ENCODE measurements at regions not wholly inside any gene's neighbourhood (a gene's known extent, or its start where the extent isn't known, plus 50 kb on each side); places are given as distances from the start of the nearest gene placed in this dataset.

DNA sequence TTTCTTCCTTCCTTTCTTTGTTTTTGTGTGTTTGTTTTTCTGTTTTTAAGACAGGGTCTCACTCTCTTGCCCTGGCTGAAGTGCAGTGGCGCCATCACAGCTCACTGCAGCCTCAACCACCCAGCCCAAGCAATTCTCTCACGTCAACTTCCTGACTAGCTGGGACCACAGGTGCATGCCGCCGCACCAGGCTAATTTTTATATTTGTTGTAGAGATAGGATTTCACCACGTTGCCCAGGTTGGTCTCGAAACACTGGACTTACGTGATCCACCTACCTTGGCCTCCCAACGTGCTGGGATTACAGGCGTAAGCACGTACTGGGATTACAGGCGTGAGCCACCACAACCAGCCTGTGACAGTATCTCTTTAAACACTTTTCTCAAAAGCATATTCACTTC lies 120.7 kb downstream of the DKK1 start:
- no peak overlapping the region for H3K27ac Mint-ChIP-seq
- DNase-seq: no peak
- no peaks in the 10 kb centered on the region for H3K36me3 Mint-ChIP-seq (ENCODE audit: low read depth)
- no peaks in the 10 kb centered on the region for H3K4me1 ChIP-seq (ENCODE audit: control insufficient read depth, insufficient read depth, low read length)
- H3K9me3 ChIP-seq (ENCODE audit: control insufficient read depth, low read length): no peaks in the 10 kb centered on the region
- H3K4me3 Mint-ChIP-seq: no peak overlapping the region
- no peak overlapping the region for H3K9ac ChIP-seq (ENCODE audit: extremely low read depth, low read length, poor library complexity, severe bottlenecking)
- H3K27me3 ChIP-seq (ENCODE audit: control insufficient read depth, insufficient read depth, low read length, poor library complexity, severe bottlenecking): no peaks in the 10 kb centered on the region
- no peaks in the 10 kb centered on the region for H3K9me3 Mint-ChIP-seq
- TF ChIP-seq, protein P1, sequence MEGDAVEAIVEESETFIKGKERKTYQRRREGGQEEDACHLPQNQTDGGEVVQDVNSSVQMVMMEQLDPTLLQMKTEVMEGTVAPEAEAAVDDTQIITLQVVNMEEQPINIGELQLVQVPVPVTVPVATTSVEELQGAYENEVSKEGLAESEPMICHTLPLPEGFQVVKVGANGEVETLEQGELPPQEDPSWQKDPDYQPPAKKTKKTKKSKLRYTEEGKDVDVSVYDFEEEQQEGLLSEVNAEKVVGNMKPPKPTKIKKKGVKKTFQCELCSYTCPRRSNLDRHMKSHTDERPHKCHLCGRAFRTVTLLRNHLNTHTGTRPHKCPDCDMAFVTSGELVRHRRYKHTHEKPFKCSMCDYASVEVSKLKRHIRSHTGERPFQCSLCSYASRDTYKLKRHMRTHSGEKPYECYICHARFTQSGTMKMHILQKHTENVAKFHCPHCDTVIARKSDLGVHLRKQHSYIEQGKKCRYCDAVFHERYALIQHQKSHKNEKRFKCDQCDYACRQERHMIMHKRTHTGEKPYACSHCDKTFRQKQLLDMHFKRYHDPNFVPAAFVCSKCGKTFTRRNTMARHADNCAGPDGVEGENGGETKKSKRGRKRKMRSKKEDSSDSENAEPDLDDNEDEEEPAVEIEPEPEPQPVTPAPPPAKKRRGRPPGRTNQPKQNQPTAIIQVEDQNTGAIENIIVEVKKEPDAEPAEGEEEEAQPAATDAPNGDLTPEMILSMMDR (conservative IDR thresholded peaks at IDR 0.05): no peak
- H3K27me3 Mint-ChIP-seq (ENCODE audit: insufficient read depth): peaks cover under 1% of the 10 kb centered on the region
- no peak overlapping the region for H3K4me3 ChIP-seq (ENCODE audit: low read length)
- no peak overlapping the region for H3K27ac ChIP-seq (ENCODE audit: low read depth, low read length)
- no peaks in the 10 kb centered on the region for H3K36me3 ChIP-seq (ENCODE audit: control insufficient read depth, insufficient read depth, low read length)
- WGBS, 2 experiments (ENCODE audit: insufficient coverage in 1 of 2, insufficient read length in 1 of 2): 96 to 98% methylated on average over 10 to 11 of the region's 11 CpGs
- no peaks in the 10 kb centered on the region for H3K4me1 Mint-ChIP-seq

DNA sequence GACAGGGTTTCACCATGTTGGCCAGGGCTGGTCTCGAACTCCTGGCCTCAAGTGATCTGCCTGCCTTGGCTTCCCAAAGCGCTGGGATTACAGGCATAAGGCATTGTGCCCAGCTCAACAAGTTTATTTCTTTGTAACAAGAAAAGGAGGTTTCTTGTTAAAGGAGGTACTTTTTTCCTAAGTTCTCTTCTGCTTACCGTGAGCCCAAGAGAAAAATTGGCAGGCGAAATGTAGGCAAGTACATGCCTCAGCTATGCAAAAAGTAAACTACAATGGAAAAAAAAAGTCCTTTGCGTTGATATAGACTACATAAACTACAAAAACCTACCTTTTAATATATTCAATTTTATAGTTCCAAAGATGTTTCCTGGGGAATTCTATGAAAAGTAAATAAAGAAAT lies 122.6 kb downstream of the DKK1 start:
- no peak for DNase-seq
- Histone ChIP-seq H3K36me3 (ENCODE audit: control insufficient read depth, insufficient read depth, low read length) (no peaks in the 10 kb centered on the region), H3K27me3 (ENCODE audit: control insufficient read depth, insufficient read depth, low read length, poor library complexity, severe bottlenecking) (no peaks in the 10 kb centered on the region), H3K27ac (ENCODE audit: low read depth, low read length) (no peak overlapping the region), H3K4me1 (ENCODE audit: control insufficient read depth, insufficient read depth, low read length) (no peaks in the 10 kb centered on the region), H3K4me3 (ENCODE audit: low read length) (no peak overlapping the region), H3K9me3 (ENCODE audit: control insufficient read depth, low read length) (no peaks in the 10 kb centered on the region), H3K9ac (ENCODE audit: extremely low read depth, low read length, poor library complexity, severe bottlenecking) (no peak overlapping the region)
- Mint-ChIP-seq H3K36me3 (ENCODE audit: low read depth) (no peaks in the 10 kb centered on the region), H3K4me3 (no peak overlapping the region), H3K4me1 (no peaks in the 10 kb centered on the region), H3K9me3 (no peaks in the 10 kb centered on the region), H3K27me3 (ENCODE audit: insufficient read depth) (peaks cover 9% of the 10 kb centered on the region), H3K27ac (no peak overlapping the region)
- WGBS, 2 experiments (ENCODE audit: insufficient coverage in 1 of 2, insufficient read length in 1 of 2): 89 to 95% methylated on average over 3 to 4 of the region's 5 CpGs
- TF ChIP-seq, protein P1 (conservative IDR thresholded peaks at IDR 0.05): no peak

DNA sequence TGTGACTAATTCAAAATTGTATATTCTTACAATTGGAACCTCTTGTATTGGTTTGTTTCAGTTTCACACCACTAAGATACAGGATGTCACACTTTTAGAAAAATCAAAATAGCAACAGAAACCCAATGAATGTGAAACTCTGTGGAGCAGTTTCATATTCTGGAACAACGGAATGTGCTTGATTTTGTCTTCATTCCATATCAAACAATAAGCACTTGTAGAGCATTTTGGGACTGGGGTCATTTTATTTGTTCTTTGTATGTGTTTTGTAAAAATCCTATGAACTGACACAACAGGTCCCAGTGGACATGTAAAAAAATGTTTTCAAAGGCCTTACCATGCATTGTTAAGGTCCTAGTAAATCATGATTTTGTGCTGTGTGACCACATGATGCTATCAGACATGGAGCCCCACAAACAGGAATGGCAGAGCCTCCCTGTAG lies 123.1 kb downstream of the DKK1 start:
- no peak for DNase-seq
- H3K36me3 ChIP-seq (ENCODE audit: control insufficient read depth, insufficient read depth, low read length): no peaks in the 10 kb centered on the region
- H3K27me3 ChIP-seq (ENCODE audit: control insufficient read depth, insufficient read depth, low read length, poor library complexity, severe bottlenecking): no peaks in the 10 kb centered on the region
- no peaks in the 10 kb centered on the region for H3K9me3 ChIP-seq (ENCODE audit: control insufficient read depth, low read length)
- no peaks in the 10 kb centered on the region for H3K36me3 Mint-ChIP-seq (ENCODE audit: low read depth)
- H3K4me1 ChIP-seq (ENCODE audit: control insufficient read depth, insufficient read depth, low read length): no peaks in the 10 kb centered on the region
- H3K4me1 Mint-ChIP-seq: no peaks in the 10 kb centered on the region
- H3K27ac Mint-ChIP-seq: no peak overlapping the region
- no peak overlapping the region for H3K4me3 Mint-ChIP-seq
- no peak overlapping the region for H3K27ac ChIP-seq (ENCODE audit: low read depth, low read length)
- H3K4me3 ChIP-seq (ENCODE audit: low read length): no peak overlapping the region
- TF ChIP-seq, protein P1 (conservative IDR thresholded peaks at IDR 0.05): no peak
- no peaks in the 10 kb centered on the region for H3K9me3 Mint-ChIP-seq
- peaks cover 9% of the 10 kb centered on the region for H3K27me3 Mint-ChIP-seq (ENCODE audit: insufficient read depth)
- H3K9ac ChIP-seq (ENCODE audit: extremely low read depth, low read length, poor library complexity, severe bottlenecking): no peak overlapping the region
- WGBS, 2 experiments (ENCODE audit: insufficient coverage in 1 of 2, insufficient read length in 1 of 2): 92% methylated on average over 1 of the region's 1 CpG; no CpG with 5 or more reads in 1 of the 2 experiments
